ENCODE measurements at regions not wholly inside any gene's neighbourhood (a gene's known extent, or its start where the extent isn't known, plus 50 kb on each side); places are given as distances from the start of the nearest gene placed in this dataset.
"Not testable (repeated sequence)": the region's sequence is repeated elsewhere in the genome, so short reads cannot be mapped to it uniquely, and the experiment has no call there.

DNA sequence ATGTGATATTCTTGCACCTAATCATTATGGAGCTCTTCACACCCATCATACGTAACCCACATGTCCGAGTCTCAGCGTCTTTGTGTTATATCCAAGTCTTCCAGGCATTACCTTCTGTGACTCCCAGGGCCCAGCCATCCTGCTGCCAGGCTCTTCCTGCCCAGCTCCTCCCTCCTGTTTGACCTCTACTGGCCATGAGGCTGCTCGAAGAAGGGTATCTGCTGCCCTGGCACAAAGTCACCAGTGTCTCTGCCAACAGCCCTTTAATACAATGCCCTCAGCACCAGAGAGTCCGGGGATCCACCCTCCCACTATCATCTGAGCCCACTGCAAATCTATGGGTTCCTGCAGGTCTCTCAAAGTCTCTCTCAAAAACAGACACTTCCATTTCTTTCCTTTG is 65.3 kb upstream of the WAC start:
- no peak for DNase-seq (ENCODE audit: low spot score in 2 of 2)
- H3K9me3 ChIP-seq: no peaks in the 10 kb centered on the region
- no peaks in the 10 kb centered on the region for H3K4me1 ChIP-seq
- H3K36me3 ChIP-seq (replicated peaks): no peaks in the 10 kb centered on the region
- in situ Hi-C loops (cut with MboI; ENCODE audit: low sequenced_read_pairs): no loop called here
- no peaks in the 10 kb centered on the region for H3K27me3 ChIP-seq (ENCODE audit: low read depth)
- H3K4me3 ChIP-seq: no peak overlapping the region

DNA sequence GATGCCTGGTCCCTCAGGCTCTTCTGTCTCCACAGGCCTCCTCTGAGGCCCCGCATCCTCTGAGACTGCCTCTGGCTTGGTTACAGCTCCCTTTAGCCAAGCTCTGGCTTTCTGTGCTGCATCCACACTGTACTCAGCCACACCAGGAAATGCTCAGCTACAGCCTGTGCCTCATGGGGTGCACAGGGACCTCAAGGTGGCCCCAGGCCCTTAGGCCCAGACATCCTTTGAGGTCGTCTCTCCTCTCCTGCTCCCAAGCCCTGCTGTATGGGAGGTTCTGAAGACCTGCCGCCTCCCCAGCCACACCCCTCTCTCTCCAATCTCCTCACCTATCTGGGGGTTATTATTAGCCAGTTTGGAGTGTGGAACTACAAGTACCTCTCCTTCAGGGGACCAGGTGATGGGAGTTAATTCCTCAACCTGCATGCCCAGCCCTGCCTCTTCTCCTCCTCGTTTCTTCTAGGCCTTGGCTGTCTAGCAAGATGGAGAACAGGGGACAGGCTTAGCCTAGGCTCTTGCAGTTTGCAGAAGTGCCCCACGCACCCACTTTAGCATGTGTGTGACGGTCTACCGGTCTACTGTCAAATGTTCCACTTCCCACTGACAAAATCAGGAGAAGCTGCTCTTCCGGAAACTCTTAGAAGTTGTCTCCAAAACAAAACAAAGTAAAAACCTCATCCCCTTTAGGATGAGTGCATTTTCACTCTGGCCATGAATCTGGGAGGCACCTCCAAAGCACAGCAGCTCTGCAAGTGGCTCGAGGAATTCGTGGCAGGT is 64.0 kb upstream of the WAC start:
- Histone ChIP-seq H3K4me3 (no peak overlapping the region), H3K27me3 (ENCODE audit: low read depth) (no peaks in the 10 kb centered on the region), H3K36me3 (replicated peaks) (no peaks in the 10 kb centered on the region), H3K9me3 (no peaks in the 10 kb centered on the region), H3K4me1 (no peaks in the 10 kb centered on the region)
- DNase-seq (ENCODE audit: low spot score in 2 of 2): no peak
- in situ Hi-C loops (cut with MboI; ENCODE audit: low sequenced_read_pairs): no loop called here

DNA sequence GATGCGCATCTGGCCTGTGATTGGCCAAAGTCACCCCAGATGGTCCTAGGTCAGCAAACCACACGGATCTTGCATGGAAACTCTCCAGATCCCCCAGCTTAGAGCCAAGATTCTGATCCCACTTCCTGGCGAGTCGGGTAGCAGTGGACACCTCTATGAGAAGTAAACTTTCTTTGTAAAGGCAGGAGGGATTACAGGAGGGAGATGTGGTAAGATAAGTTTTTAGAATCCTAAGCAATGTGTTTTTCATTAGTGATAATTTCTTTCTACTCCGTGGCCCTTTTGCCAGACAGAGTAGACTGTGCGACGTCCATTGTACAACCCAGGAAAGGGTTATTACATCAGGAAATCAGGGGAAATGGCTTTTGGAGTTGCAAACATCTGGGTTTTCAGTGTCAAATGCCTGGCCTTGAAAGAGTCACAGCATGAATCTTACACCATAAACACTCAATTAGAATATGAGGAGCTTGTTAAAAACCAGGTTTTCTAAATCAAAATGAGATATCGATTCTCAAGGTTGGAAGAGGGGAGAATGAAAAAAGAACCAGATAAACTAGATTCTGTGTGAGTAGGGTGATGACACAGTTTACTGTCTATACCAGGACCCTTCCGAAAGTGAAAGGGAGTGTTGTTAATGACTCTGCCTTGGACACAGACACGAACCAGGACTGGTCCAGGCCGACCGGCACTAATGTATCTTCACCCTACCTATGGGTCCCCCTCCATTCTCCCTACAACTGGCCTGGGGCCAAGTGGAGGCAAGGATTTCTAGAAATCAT is 61.9 kb upstream of the WAC start:
- no peaks in the 10 kb centered on the region for H3K4me1 ChIP-seq
- H3K4me3 ChIP-seq: no peak overlapping the region
- H3K9me3 ChIP-seq: no peaks in the 10 kb centered on the region
- no peaks in the 10 kb centered on the region for H3K27me3 ChIP-seq (ENCODE audit: low read depth)
- in situ Hi-C loops (cut with MboI; ENCODE audit: low sequenced_read_pairs): no loop called here
- no peak for DNase-seq (ENCODE audit: low spot score in 2 of 2)
- no peaks in the 10 kb centered on the region for H3K36me3 ChIP-seq (replicated peaks)

DNA sequence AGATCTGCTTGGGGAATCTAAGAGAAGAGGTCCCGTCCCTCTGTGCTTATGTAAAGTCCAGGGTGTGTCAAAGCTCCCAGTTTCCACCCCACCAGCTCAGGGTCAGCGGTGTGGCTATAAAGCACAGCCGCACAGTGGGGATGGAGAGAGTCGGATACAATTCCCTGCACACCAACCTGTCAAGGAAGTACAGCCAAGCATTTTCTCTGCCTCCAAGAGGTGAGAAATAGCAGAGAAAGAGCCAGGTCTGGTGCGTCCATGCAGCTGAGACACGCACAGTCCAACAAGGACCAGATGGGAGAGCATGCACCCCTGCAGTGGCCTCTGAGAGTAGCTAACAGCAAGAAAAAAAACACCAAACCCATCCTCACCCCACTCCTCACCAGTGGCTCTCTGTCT is 61.3 kb upstream of the WAC start:
- no peak overlapping the region for H3K4me3 ChIP-seq
- in situ Hi-C loops (cut with MboI; ENCODE audit: low sequenced_read_pairs): no loop called here
- DNase-seq (ENCODE audit: low spot score in 2 of 2): no peak
- H3K36me3 ChIP-seq (replicated peaks): no peaks in the 10 kb centered on the region
- H3K9me3 ChIP-seq: no peaks in the 10 kb centered on the region
- no peaks in the 10 kb centered on the region for H3K27me3 ChIP-seq (ENCODE audit: low read depth)
- H3K4me1 ChIP-seq: no peaks in the 10 kb centered on the region

DNA sequence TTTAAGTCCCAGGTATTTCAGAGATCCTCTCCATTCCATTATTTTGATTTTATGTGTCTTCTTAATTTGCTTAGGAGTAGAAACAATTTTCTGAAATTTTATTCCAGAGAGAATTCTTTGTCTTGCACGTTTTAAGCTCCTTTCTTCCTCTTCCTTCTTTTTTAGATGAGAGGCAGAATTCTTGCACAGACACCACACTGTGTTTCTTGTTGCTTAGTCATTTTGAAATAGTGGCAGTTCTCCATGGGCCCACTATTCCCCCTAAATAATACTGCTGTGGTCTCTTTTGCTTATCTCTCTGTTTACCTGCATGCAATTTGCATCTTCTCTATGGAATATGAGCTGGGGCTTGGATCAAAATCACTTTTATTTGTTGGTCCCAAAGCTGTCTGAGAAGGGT is 54.3 kb upstream of the WAC start:
- Histone ChIP-seq H3K9me3 (no peaks in the 10 kb centered on the region), H3K27me3 (ENCODE audit: low read depth) (no peaks in the 10 kb centered on the region), H3K4me3 (no peak overlapping the region), H3K36me3 (replicated peaks) (no peaks in the 10 kb centered on the region), H3K4me1 (no peaks in the 10 kb centered on the region)
- DNase-seq (ENCODE audit: low spot score in 2 of 2): no peak
- in situ Hi-C loops (cut with MboI; ENCODE audit: low sequenced_read_pairs): no loop called here

DNA sequence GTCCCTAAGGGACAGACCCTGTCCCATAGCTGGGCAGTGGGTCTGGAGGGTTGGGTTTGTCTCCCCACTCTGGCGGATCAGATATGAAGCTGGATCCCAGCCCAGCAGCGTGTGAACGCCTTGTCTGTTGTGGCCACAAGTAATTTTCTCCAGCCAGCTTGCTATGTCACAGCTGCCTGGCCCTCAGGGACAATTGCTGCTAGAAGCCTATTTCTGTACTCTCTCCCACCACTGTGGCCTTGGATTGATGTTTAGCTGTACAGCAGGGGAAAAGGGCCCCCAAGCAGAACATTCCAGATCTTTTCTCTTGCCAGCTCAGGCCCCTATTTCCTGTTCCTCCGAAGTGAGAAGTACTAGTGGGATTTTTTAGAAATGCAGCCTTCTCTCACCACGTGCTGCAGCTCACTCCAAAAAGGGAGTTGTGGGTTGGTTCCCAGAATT is 53.5 kb upstream of the WAC start:
- no peaks in the 10 kb centered on the region for H3K36me3 ChIP-seq (replicated peaks)
- no peaks in the 10 kb centered on the region for H3K9me3 ChIP-seq
- in situ Hi-C loops (cut with MboI; ENCODE audit: low sequenced_read_pairs): no loop called here
- no peak for DNase-seq (ENCODE audit: low spot score in 2 of 2)
- H3K4me3 ChIP-seq: no peak overlapping the region
- no peaks in the 10 kb centered on the region for H3K27me3 ChIP-seq (ENCODE audit: low read depth)
- no peaks in the 10 kb centered on the region for H3K4me1 ChIP-seq

DNA sequence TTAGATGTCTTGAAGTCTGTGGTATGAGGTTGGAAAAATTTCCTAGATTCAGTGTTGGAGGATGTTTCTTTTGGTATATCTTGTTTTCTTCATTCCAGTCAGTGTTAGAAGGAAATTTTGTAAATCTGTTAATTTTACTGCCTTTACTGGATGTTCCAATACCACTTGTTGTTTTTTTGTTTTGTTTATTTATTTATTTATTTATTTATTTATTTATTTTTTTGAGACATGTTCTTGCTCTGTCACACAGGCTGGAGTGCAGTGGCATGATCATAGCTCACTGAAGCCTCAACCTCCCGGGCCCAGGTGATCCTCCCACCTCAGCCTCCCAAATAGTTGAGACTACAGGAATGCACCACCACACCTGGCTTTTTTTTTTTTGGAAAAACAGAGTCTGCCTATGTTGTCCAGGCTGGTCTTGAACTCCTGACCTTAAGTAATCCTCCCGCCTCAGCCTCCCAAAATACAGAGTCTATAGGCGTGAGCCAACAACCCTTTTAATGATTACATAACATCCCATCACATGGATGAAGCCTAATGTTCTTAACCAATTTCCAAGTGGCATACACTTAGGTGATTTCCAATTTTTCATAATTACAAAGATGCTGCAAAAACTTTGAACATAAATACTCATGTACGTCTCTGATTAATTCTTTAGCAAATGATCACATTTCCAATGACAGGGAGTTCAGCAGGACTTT is 52.8 kb upstream of the WAC start:
- H3K27me3 ChIP-seq (ENCODE audit: low read depth): no peaks in the 10 kb centered on the region
- in situ Hi-C loops (cut with MboI; ENCODE audit: low sequenced_read_pairs): no loop called here
- no peaks in the 10 kb centered on the region for H3K36me3 ChIP-seq (replicated peaks)
- no peak for DNase-seq (ENCODE audit: low spot score in 2 of 2)
- no peak overlapping the region for H3K4me3 ChIP-seq
- no peaks in the 10 kb centered on the region for H3K9me3 ChIP-seq
- H3K4me1 ChIP-seq: no peaks in the 10 kb centered on the region

DNA sequence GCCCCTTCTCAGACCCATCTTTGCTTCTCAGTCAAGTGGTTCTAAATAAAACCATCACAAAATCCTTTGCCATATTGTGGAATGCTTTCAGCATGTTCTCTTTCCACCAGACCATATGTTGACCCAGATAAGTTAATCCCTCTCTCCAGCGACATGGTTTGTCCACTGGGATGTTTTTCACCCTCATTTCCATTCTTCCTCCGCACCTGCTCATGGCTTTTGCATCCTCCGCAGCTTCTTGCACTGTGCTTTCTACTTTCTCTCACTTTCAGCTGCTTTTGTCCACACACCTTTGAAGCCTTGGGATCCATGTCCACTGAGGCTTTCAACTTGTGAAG is 52.3 kb upstream of the WAC start:
- Histone ChIP-seq H3K4me1 (no peaks in the 10 kb centered on the region), H3K4me3 (no peak overlapping the region), H3K9me3 (no peaks in the 10 kb centered on the region), H3K36me3 (replicated peaks) (no peaks in the 10 kb centered on the region), H3K27me3 (ENCODE audit: low read depth) (no peaks in the 10 kb centered on the region)
- no peak for DNase-seq (ENCODE audit: low spot score in 2 of 2)
- in situ Hi-C loops (cut with MboI; ENCODE audit: low sequenced_read_pairs): no loop called here

DNA sequence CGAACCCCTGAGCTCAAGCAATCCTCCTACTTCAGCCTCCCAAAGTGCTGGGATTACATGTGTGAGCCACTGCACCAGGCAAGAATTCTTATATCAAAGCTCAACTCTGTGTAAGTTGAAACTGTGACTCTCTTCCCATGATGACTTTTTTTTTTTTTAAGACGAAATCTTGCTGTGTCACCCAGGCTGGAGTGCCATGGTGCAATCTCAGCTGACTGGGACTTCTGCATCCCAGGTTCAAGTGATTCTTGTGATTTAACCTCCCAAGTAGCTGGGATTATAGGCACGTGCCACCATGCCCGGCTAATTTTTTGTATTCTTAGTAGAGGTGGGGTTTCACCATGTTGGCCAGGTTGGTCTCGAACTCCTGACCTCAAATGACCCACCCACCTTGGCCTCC is 51.6 kb upstream of the WAC start:
- H3K27me3 ChIP-seq (ENCODE audit: low read depth); in situ Hi-C loops (cut with MboI; ENCODE audit: low sequenced_read_pairs); H3K9me3 ChIP-seq; H3K36me3 ChIP-seq (replicated peaks); H3K4me3 ChIP-seq; H3K4me1 ChIP-seq; DNase-seq (ENCODE audit: low spot score in 2 of 2): not testable (repeated sequence)

DNA sequence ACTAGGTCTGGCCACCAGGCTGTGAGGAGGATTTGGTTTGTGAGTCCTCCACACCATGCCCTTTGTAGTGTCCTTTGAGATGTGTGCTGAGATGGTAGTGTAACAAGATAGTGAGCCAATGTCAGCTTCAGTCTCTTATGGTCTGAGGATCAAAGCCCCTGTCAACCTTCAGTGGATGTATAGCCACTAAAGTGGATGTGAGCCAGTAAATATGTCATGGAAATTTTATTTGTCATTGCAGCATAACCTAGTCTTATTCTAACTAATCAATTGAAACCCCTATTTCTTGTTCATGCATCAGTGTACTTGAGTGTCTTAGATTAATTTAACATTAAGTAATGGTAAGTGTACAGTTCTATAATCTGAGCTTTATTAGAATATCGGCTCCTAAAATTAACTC is 51.0 kb upstream of the WAC start:
- H3K27me3 ChIP-seq (ENCODE audit: low read depth): no peaks in the 10 kb centered on the region
- in situ Hi-C loops (cut with MboI; ENCODE audit: low sequenced_read_pairs): no loop called here
- DNase-seq (ENCODE audit: low spot score in 2 of 2): no peak

More for the DNA sequence above, 51.0 kb upstream of the WAC start:
- no peak overlapping the region for H3K4me3 ChIP-seq
- H3K36me3 ChIP-seq (replicated peaks): no peaks in the 10 kb centered on the region
- no peaks in the 10 kb centered on the region for H3K4me1 ChIP-seq
- H3K9me3 ChIP-seq: no peaks in the 10 kb centered on the region
